Retina (tissue), 1 donor: ENCODE measurements at regions not wholly inside any gene's neighbourhood (a gene's known extent, or its start where the extent isn't known, plus 50 kb on each side); places are given as distances from the start of the nearest gene placed in this dataset.
A peak's percentile ranks its signal among the peaks of the same experiment; 100 is the strongest.
"Not testable (repeated sequence)": the region's sequence is repeated elsewhere in the genome, so short reads cannot be mapped to it uniquely, and the experiment has no call there.

Source experiments
- DNase-seq: peaks from one replicate; pipeline ENCODE4 v3.0.0-alpha.2; 2016

- DNase-seq: not testable (repeated sequence)
These were observed 978.9 kb downstream of the EPHA3 start for GRCh38 chr3:90086297-90086696.

GRCh38 chr3:90087703-90088102, 980.3 kb downstream of the EPHA3 start:
- no peak for DNase-seq

DNA sequence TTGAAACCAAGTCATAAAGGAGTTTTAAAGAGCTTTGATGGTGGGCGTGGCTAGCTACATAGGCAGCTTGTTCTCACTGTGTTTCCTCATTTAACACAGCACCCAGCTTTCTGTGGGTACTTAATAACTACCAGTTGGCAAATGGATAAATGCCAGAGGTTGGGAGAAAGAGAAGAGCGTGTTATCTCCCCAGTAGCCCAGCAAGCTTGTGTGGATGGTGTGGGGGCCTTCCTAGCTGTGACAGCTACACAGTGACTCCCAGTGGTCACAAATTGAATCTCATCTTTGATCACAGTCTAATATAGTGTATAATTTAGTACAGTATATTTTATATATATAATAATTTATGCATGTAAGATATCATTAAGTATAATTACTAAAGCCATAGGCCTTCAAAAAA, 984.1 kb downstream of the EPHA3 start:
- DNase-seq: peak; percentile 36

DNA sequence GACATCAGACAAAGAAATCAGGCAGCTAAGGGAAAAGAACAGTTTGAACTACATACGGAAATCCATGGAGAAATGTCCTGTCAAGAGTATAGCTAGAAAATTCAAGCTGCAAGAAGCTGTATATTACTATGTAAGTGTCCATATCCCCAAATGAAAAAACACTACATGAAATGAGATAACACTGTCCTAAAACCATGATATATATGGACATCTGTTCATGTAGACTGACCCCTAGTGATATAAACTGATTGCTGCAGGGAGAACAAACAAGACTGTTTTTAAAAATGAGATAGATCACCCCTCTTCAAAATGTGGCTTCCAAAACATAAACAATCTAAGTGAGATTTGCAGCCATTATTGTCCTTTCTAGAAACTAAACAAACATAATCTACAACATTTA, 985.6 kb downstream of the EPHA3 start:
- DNase-seq: peak; percentile 18

- DNase-seq: no peak
These were observed 988.4 kb downstream of the EPHA3 start for GRCh38 chr3:90095811-90096210.

DNA sequence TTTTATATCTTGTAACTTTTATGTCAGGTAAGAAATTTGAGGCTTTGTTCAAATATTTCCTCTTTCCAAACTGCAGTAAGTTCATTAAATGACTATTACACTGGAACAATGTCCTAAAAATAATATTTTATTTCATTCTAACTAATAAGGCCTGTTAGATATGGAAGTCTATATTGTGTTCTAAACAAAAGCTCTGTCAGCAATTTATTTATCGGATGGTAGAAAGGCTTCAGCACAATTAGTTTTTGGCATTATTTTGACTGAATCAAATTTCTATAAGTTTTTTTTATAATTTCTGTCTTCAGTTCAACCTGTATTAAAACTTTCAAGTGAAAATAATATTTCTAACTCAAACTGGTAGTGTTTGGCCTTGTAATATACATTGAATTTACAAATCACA, 992.1 kb downstream of the EPHA3 start:
- DNase-seq: no peak

- DNase-seq: no peak
These were observed 994.7 kb downstream of the EPHA3 start for GRCh38 chr3:90102146-90102545.

DNA sequence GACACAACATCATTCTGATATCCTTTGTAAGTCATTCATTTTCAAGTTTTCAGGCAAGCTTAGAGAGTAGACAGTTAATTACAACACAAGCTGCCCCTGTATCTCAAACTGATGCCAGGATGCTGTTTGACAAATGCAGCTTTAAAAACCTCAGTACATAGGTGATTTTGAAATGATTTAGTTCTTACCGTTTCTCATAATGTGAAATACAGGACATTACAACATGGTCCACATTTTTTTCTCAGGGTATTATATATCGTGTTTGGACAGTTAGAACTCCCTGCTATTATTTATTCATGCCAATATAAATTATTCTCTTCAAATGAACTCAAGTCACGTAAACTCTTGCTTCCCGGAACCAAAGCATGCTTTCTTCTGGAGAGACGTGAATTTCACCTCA, 1013.9 kb downstream of the EPHA3 start:
- peak; percentile 18 for DNase-seq

- DNase-seq: no peak
These were observed 1021.0 kb downstream of the EPHA3 start for GRCh38 chr3:90128391-90128790.

GRCh38 chr3:90129730-90130129, 1022.3 kb downstream of the EPHA3 start:
- no peak for DNase-seq

DNA sequence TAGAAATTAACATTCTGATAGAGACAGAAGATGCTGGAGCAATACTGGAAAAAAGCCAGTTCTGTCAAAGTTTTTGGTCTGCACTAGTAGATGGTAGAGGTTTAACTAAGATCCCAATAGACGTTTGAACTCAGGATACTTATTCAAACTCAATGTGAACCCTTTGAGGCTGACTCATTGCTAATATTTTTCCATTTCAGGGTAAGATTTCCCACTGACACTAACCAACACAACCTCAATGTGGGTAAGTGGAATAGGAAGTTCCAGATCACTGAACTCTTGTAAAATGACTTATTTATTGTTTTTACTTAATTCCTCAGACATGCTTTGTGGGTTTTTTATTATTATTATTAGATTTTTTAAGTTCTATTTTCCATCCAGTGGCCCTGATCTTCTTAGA, 1024.8 kb downstream of the EPHA3 start:
- no peak for DNase-seq

- DNase-seq: no peak
These were observed 1026.7 kb downstream of the EPHA3 start for GRCh38 chr3:90134090-90134489.

GRCh38 chr3:90136456-90137191, 1029.2 kb downstream of the EPHA3 start:
- DNase-seq: no peak

- no peak for DNase-seq
These were observed 1037.9 kb downstream of the EPHA3 start for GRCh38 chr3:90145094-90145860.

DNA sequence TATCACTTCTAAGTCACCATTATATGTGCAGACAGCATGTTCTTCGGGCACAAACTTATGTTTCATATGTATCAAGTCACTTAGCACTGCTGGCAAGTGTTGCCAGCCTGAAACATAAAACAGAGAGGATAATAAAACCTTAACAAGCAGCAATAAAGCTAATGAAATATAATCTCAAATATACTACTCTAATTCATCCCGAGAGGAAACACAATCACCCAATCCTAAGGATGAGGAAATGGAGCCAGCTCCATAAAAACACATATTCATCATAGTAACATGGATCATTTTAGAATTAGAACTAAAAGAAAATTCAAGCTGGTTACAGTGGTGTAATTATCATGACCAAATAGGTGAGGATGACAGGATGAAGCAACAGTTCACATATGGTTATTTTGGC, 1072.7 kb downstream of the EPHA3 start:
- DNase-seq: no peak

DNA sequence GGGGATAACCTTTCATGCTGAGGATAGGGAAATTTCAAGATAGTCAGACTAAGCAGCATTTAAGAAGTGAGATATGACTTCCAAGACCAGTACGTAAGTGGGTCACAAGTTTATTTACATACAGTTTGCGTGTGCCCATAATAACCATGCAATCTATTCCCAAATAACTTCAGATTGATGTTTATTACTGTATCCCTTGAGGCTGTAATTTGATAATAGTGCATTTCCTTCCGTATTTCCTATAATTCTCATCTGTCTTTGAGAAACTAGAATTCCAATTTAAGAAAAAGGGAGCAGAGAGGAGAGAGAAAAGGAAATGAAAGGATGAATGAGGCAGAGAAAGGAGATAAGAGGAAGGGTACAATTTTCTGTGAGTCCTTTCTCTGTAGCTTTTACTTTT, 1073.1 kb downstream of the EPHA3 start:
- no peak for DNase-seq

DNA sequence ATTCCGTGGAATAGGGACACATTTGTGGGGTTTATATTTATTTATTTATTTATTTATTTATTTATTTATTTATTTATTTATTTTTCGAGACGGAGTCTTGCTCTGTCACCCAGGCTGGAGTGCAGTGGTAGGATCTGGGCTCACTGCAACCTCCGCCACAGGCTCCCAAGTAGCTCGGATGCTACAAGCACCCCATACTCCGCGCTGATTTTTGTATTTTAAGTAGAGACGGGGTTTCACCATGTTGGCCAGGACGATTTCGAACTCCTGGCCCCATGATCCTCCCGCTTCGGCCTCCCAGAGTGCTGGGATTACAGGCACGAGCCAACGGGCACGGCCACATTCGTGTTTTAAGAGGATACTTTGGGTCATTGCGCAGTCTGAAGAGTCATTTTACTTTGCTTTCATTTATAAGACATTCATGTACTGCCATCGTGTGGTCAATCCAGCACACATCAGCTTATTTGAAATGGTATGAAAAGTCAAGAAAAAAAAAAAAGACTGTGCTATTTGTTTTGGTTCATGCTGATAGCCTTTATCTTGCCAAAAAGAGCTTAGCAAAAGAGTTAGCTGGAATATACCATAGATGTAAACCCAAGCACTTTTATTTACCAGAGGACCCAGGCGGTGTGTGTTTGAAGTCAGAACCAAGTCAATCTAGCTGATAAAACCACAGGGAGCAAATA, 1075.0 kb downstream of the EPHA3 start:
- DNase-seq: peak; percentile 72

GRCh38 chr3:90184861-90185260, 1077.4 kb downstream of the EPHA3 start:
- no peak for DNase-seq

DNA sequence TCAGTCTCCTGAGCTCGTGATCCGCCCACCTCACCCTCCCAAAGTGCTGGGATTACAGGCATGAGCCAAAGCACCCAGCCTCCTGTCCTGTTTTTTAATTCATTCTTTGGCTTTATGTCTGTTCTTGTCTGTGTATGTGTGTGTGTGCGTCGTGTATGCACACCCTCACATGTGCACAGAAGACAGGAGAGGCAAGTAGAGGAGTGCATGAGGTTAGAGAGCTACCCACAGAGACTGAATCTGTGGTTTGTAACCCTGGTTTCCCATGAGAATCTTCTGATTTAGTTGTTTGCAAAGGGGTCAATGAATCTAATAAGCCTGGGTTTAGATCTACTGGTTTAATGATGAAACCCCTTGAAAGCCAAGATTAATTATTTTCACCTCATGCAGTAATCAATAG, 1090.0 kb downstream of the EPHA3 start:
- not testable (repeated sequence) for DNase-seq

- not testable (repeated sequence) for DNase-seq
These were observed 1095.5 kb downstream of the EPHA3 start for GRCh38 chr3:90202931-90203330.

GRCh38 chr3:90206482-90206881, 1099.1 kb downstream of the EPHA3 start:
- DNase-seq: not testable (repeated sequence)

GRCh38 chr3:90207353-90208097, 1100.1 kb downstream of the EPHA3 start:
- DNase-seq: not testable (repeated sequence)

GRCh38 chr3:90221900-90222299, 1114.5 kb downstream of the EPHA3 start:
- DNase-seq: no peak
